HG03521 (cell line): ENCODE measurements at regions not wholly inside any gene's neighbourhood (a gene's known extent, or its start where the extent isn't known, plus 50 kb on each side); places are given as distances from the start of the nearest gene placed in this dataset.
A peak's percentile ranks its signal among the peaks of the same experiment; 100 is the strongest.
"Not testable (repeated sequence)": the region's sequence is repeated elsewhere in the genome, so short reads cannot be mapped to it uniquely, and the experiment has no call there.

Experiments
- ATAC-seq: cut with Tn5 transposase; IDR thresholded peaks from one replicate; pipeline ENCODE4 v1.9.1; 2021; ENCODE audit warnings: mild to moderate bottlenecking, moderate library complexity; ENCODE audit not compliant: unreplicated experiment

DNA sequence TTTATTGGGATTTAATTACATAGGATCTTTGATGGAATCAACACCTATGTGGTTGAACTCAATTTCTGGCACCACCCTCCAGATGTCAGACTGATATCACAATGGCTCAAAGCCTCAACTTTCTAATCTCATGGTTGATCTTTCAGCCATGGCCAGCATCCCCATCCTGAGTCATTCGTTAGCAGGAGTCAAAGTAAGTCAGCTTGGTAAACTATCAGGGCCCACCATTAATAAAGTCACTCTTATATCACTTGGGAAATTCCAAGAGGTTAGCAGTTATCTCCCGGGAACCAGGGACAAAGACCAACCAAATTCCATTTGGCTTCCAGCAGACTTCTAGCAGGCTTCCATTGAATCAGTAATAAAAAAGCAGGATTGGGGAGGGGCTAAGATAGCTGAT, 50.7 kb upstream of the TNFSF4 start:
- no peak for ATAC-seq

DNA sequence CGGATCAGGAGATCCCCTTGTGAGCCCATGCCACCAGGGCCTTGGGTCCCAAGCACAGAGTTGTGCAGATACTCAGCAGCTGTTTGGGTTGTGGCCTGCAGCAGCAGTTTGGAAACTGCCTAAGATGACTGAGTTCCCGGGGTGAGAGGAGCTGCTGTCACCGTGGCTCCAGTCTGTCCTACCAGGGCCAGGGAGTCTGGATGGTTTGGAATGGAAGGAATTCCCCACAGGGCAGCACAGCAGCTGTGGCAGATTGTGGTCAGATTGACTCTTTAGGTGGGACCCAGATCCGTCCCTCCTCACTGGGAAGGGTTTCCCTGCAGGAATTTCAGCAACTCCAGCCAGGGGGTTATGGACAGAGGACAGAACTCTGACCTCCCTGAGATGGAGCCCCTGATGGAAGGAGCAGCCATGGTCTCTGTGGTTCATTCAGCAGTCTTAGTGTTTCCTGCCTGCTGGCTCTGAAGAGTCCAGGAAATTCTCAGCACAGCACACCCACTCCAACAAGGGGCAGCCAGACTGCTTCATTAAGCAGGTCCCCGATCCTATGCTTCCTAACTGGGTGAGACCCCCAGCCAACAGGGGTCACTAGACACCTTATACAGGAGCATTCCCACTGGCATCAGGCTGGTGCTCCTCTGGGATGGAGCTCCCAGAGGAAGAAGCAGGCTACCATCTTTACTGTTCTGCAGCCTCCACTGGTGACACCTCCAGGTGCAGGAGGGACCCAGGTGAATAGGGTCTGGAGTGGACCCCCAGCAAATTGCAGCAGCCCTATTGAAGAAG, 51.5 kb upstream of the TNFSF4 start:
- ATAC-seq = no peak

DNA sequence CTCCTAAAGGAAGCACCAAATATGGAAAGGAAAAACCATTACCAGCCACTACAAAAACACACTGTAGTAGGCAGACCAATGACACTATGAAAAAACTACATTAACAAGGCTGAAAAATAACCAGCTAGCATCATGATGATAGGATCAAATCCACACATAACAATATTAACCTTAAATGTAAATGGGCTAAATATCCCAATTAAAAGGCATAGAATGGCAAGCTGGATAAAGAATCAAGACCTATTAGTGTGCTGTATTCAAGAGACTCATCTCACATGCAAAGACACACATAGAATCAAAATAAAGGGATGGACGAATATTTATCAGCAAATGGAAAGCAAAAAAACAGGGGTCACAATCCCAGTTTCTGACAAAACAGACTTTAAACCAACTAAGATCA, 53.2 kb upstream of the TNFSF4 start:
- ATAC-seq = not testable (repeated sequence)

DNA sequence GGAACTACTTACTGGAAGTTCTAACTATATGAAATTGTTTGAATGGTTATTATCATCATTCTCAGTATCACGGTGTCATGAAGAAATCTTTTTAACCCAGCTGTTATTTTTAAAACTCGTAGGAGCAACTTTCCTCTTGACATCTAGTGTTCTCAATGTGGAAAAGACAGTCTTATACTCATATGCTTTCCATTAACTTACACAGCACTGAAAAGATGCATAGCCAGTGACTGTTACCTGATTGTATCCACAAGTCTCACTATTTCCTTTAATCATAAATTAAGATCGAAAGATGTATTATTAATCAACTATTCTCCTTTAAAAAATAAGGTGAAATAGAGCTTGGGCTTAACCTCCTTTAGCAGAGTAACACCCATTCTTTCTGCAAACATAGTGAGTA, 59.7 kb upstream of the TNFSF4 start:
- no peak for ATAC-seq

DNA sequence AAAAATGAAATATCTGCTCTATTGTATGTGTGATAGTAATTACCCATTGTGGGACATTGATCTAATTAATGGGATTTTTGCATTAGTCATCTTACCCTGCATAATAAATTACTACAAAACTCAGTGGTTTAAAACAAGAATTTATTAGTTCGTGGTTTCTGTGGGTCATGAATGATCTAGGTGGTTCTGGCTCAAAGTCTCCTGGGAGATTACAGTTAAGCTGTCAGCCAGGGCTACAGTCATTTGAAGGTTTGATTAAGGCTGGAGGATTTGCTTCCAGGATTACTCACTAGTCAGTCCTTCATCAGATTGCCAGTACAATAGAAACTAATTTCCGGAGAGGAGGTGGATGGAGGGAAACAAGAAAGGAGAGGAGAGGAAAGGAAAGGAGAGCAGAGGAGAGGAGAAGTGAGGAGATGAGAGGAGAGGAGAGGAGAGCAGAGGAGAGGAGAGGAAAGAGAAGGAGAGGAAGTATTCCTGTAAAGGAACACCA, 60.4 kb upstream of the TNFSF4 start:
- no peak for ATAC-seq

DNA sequence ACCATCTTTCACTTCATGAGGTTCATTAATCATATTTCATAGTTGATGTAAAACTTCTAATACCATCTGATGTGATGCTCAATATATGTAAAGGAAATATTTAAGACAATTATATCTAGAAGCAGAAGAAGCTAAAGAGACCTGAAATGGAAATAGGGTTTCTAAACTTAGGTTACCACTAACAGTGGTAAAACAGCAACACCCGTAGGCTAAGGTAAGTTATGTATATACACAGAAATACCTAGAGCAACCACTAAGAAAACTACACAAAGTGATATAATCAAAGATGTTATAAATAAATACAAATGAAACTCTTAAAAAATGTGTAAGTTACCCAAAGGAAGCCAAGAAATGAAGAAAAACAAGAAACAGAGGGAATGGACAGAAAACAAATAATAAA, 61.1 kb upstream of the TNFSF4 start:
- no peak for ATAC-seq

DNA sequence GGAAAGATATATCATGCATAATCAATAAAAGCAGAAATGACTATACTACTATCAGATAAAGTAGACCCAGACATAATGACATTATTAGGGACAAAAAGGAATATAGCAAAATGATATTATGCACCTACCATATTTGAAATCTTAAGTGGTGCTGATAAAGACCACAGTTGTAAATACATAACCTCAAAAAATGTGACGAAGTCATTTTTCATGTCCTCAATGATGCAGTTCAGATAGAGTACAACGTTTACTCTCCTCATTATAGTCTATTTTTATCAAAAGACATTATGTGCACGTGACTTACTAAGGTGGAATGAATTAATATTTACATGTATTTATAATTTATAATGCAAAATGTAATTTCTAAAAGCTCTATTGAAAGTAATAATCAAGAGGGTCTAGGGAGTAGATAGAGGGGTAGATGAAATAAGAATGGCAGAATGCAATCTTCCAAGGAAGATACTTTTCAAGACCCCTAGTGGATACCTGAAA, 61.7 kb upstream of the TNFSF4 start:
- ATAC-seq = no peak

DNA sequence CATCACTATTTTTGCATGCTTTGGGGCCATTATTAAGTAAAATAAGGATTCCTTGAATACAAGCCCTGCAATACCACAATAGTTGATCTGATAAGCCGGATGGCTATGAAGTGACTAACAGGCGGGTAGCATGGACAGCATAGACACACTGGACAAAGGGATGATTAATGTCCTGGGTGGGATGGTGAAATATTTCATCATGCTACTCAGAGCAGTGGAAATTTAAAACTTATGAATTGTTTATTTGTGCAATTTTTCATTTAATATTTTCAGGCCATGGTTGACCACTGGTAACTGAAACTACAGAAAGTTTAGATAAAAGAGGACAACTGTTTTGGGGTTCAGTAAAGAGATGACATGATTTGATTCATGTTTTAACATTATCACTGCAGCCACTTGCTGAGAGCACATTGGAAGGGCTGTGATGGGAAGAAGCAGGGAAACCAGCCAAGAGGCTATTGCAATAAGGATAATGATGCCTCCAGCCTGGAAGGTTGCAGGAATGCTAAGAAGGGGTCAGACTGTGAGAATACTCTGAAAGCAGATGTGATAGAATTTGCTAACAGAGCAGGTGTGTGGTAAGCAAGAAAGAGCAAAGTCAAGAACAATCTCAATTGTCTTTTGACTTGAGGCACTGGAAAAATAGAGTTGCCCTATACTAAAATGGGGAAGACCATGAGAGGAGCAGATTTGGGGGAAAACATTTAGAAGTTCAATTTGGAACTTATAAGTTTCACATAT, 62.5 kb upstream of the TNFSF4 start:
- no peak for ATAC-seq

DNA sequence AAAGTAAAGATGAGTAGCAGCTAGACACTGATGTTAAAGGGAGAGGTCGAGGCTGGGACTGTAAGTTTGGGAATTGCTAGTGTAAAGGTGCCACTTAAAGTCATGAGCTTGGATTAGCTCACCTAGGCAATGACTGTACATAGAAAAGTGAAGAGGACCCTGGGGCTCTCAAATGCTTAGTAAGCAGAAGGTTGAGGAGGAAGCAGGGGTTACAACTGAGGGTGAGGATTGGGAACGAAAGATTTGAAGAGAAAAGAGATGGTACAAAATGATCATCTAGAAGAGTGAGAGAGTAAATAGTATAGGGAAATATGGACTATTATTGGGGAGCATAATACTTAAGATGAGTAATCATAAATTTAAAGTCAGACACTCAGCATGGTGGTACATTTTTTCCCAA, 63.1 kb upstream of the TNFSF4 start:
- ATAC-seq = no peak

DNA sequence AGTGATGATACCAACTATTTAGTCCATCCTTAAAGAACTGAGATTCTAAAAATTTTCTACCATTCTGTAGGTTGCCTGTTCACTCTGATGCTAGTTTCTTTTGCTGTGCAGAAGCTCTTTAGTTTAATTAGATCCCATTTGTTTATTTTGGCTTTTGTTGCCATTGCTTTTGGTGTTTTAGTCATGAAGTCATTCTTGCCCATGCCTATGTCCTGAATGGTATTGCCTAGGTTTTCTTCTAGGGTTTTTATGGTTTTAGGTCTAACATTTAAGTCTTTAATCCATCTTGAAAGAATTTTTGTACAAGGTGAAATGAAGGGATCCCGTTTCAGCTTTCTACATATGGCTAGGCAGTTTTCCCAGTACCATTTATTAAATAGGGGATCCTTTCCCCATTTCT, 63.9 kb upstream of the TNFSF4 start:
- not testable (repeated sequence) for ATAC-seq

DNA sequence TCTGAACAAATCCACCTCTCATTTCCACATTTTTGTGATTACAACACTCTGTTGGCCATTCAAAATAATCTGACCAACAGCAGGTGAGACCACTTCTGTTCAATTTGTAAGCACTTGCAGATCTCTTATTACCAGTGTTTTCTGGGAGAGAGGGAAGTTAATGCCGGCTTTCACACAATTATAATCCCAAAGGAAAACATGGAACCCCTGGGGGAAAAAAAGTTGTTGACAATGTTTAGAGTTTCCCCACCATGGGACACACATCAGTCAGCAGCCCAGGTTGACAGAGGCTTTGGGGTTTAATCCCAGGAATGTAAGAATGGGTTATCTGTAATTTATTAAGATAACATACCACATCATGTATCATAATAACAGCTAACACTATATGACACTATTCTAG, 68.4 kb upstream of the TNFSF4 start:
- ATAC-seq = no peak

DNA sequence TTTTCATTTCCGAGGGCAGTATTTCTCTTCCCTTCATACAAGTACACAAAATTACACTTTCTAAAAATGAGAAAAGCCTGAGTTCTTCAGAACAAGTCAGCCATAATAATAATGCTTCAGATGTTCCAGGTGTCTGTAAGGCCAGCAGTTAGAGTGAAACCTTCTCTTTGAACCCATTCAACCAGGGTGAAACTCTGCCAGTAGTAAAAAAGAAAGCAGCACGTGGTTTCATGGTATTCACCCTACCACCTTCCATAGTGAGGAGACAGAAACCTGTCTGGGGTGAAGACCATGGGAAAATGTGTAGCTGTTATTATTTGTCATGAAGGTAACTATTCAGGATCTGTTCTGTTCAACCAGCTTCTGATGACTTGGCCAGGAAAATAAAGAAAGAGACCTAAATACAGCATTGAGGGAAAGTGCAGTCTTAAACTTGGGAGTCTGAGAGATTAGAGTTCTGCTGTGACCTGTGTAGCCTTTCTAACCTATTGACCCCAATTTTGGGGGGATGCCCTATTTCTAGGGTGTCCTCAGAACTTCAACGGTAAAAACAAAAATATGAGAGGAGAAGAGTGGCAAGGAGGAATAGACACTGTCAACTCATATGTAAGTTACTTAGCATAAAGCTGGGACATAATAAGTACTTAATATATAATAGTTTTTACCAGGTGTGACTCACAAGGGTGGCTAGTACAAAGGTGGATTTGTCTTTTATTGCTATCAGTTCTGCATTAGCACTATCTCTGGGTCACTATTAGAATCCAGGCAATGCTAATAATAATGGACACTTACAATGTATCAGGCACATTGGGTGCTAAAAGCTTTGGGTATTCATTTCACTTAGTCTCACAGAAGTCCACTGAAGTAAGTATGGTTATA, 70.0 kb upstream of the TNFSF4 start:
- ATAC-seq = peak; percentile 74

DNA sequence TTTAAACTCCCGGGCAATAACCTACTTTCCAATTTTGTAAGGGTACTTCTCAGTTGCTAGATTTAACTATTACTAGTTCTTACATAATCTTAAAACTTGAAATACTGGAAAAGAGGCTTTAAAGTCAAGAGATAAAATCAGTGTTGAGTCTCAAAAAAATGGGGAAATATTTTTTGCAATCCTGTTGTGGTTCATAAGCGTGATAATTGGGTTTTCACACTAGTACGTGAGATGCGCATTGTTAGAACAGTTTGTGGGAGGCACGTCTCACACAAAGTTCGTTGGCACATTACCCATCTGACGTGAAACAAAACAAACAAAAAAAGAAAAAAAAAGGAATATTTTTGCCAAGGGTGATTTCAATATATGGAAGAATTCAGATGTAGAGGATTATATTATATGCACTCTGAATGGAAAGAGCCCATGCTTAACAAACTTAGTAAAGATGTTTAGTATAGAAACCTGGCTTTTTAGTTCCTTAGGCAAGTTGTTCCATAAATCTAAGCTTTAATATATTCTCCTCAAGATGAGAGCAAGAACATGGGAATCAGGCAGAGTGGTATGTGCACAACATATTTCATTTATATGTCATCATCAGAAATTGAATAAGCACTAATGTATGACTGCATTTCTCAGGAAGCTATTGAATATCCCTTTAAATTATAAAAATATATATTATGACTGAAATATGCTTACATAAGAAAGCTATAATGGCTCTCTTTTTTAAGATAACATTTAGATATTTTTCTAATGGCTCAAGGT, 73.9 kb upstream of the TNFSF4 start:
- no peak for ATAC-seq

DNA sequence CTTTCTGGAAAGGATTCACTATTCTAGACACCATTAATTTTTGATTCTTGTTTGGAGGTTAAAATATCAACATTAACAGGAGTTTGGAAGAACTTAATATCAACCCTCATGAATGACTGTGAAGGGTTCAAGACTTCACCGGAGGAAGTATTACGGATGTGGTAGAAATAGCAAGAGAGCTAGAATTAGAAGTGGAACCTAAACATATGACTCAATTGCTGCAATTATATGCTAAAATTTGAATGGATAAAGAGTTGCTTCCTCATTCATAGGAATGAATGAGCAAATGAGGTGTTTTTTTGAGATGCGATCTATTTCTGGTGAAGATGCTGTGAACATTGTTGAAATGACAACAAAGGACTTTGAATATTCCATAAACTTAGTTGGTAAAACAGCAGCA, 77.9 kb upstream of the TNFSF4 start:
- ATAC-seq = no peak

DNA sequence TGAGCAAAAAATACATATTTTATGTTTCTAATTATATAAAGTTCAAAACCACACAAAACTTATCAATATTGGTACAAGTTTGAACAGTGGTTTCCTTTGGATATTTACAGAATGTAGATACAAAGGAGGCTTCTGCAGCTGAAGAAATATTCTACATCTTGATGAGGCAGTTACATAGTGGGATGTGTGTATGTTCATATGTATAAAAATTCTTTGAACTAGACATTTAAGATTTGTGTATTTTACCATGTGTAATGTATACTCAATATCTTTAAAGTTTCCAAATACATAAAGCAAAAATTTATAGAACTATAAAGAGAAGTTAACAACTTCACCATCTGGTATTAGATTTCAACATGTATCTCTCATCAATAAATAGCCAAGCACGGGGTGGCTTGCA, 80.7 kb upstream of the TNFSF4 start:
- ATAC-seq = no peak

DNA sequence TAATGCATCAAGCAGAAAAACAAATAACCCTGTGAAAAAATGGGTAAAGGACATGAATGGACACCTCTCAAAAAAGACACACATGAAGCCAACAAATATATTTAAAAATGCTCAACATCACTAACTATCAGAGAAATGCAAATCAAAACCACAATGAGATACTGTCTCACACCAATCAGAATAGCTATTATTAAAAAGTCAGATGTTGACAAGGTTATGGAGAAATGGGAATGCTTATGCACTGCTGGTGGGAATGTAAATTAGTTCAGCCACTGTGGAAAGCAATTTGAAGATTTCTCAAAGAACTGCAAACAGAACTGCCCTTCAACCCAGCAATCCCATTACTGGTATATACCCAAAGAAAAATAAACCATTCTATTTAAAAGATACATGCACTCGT, 86.6 kb upstream of the TNFSF4 start:
- no peak for ATAC-seq

DNA sequence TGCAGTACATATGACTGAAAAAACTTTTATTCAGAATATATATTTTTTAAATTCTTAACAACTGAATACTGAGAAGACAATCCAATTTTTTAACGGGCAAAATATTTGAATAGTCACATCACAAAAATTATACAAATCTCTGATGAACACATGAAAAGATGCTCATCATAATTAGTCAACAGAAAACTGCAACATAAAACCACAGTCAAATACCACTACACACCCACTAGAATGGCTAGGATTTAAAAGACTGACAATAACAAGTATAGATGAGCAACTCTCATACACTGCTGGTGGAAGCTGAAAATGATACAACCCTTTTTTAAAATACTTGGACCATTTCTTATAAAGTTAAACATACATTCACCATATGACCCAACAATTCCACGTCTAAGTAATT, 87.7 kb upstream of the TNFSF4 start:
- ATAC-seq = no peak

DNA sequence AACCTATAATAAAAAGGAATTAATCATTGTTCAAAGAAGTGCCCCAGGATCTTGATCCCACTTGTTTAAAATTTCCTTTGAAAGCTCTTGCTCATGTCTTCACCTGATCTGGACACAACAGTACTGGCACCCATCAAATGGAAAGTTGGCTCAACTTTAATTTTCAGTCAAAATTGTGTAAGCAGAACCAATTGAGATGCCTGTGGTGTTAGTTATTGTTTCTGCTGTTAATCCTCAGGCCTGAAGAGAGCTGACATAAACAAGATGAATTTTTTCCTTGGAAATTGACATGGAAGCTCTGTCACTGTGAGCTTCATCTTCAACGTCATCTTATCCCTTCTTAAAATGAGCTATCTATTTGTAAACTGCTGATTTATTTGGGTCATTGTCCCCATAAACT, 88.3 kb upstream of the TNFSF4 start:
- ATAC-seq = no peak

DNA sequence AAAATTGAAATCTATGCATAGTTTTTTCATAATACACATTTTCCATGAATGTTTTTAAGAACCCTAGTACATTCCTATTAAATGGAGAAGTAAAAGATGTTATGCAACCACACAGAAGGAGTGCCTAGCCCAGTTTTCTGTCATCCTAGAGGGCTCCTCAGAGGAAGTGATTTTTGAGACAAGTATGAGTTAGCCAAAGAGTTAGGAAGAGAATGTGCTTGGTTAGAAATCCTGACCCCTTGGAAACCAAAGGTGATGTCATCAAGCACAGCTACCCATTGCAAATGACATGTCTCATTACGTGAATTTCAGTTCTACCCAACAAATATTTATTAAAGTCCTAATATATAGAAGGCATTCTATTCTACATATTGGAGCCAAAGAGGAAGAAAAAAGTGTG, 88.9 kb upstream of the TNFSF4 start:
- ATAC-seq = no peak

DNA sequence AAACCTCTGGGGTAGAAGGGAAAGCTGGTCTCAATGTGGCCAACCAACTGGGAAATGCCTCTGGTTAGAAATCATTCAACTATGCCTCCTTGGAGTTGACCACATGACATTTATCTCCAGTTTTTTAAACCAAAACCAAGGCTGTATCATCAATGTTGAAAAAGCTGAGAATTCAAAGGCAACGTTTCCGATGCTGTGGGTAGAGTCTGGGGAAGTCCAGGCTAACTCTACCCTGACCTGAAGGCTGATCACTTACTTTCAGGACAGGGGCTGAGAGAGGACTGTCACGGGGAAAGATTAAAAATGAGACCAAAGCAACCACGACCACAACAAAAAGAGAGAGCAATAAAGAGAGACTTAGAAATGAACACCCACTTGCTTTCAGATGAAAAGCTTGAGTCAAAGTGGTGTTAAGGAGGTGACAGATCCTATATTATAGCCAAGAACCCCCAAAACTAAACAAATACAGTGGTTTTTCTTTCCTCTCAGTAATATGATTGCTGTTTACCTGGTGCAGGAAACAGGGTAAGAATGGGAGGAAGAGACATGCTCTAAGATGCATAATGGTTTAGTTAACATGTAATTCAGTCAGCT, 90.8 kb upstream of the TNFSF4 start:
- peak; percentile 80 for ATAC-seq
